Stimulated activated CD4-positive, alpha-beta T cell treated with anti-CD3 and anti-CD28 coated beads, Interleukin-12 subunit alpha, Interleukin-12 subunit beta, amount 100 ng/mL, for 48 hours (primary cell): ENCODE measurements at regions not wholly inside any gene's neighbourhood (a gene's known extent, or its start where the extent isn't known, plus 50 kb on each side); places are given as distances from the start of the nearest gene placed in this dataset.

Source experiments
- DNase-seq, 3 donors: peaks; one replicate each; pipeline ENCODE4 v3.0.0-alpha.2; 2020; ENCODE audit warnings: low read depth in 2 of 3, low spot score in 1 of 3

DNA sequence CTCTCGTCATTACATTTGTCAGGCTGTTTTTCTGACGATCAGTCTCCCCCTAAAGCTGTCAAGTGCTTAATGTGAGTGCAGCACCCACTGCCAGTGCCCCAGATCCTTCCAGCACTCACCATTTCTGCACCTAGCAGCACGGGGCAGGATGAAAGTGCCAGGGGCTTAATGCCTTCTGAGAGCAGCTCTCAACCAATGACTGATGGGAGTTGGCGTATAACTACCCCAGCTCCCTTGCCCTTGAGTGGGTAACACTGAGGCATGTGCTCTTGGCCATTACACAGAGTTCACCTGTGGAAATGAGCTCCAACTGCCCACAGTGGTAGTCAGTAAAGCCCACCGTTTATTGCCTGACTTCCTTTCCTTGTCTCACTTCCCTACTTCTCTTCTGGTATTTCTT, 226.2 kb upstream of the BCOR start:
- no peak for DNase-seq

DNA sequence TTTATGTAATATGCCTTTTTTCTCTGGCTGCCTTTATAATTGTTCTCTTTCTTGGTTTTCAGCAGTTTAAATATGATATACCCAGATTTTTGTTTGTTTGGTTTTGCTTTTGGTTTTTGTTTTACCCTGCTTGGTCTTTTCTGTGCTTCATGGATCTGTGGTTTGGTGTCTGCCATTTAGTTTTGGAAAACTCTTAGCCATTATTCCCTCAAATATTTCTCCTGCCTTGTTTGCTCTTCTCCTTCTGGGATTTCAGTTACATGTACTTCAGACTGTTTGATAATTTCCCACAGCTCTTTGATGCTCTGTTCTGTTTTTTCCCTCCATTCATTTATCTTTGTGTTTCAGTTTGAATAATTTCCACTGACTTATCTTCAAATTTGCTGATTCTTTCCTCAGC, 223.1 kb upstream of the BCOR start:
- DNase-seq: no peak

DNA sequence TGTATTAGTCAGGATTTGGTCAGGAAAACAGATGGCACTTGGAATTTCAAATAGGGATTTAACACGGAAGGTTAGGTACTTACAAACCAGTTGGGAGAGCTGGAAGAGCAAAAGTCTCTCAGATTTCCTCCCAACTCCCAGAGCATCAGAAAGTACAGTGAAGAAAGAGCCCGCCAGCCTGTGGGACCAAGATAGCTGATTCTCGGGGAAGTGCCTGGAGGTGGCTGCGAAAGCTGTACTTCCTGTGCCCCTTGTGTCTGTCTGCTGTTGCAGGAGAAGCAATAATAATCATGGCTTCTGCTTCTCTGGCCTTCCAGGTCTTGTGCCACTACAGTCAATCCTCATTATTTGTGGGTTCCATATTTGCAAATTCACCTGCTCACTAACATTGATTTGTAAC, 221.0 kb upstream of the BCOR start:
- DNase-seq: no peak

DNA sequence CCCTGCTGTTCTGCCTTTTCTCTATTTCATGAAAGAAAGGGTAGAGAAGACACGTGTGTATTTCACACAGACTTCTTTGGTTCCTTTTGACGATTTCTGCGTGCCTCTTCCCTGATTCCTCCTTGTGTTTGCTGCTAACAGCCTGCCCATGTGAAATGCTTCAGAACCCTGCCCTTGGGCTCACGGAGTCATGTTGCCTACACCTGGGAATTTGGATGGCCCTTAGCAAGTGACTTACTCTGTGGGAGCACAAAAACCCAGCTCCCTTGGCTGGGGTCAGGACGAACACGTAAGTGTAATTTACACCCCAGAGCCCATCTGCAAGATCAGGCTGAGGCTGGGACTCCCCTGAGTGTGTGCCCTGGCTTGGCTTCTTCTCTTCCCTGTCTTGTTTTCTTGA, 220.3 kb upstream of the BCOR start:
- DNase-seq: no peak

- DNase-seq: no peak
Measured at GRCh38 chrX:40316502-40316901, 218.7 kb upstream of the BCOR start.

DNA sequence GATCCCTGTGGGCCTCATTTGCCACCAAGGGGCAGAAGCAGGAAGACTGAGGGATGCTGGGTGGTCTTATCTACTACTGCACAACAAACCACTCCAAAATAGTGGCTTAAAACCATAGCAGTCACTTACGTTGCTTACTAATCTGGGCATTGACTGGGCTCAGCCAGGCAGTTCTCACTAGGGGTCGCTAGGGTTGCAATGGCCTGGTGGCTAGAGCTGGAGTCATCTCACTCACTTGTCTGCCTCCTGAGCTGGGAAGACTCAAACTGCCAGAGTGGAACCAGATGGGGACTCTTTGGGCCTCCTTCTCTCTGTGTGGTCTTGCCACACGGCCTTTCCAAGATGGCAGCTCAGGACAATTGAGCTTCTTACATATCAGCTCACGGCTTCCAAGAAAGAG, 216.3 kb upstream of the BCOR start:
- no peak for DNase-seq

DNA sequence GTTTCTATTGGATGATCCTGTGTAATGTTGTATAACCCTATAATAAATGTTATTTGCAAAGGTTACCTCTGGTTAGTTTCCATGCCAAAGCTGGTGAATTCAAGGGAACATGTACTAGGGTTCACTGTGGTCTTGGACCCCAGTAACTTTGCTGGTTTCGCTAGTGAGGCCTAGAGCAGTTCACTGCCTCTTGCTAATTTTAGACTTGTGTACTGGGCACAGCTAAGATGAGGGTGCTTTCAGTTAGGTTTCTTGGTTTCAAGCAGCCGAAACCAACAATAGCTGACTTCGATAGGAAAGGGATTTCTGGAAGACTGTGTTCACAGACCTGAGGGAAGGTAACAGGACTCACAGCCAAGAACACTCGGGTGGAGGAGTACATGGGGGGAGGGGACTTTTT, 215.5 kb upstream of the BCOR start:
- DNase-seq: no peak

- no peak for DNase-seq
Measured at GRCh38 chrX:40310447-40310846, 212.7 kb upstream of the BCOR start.

DNA sequence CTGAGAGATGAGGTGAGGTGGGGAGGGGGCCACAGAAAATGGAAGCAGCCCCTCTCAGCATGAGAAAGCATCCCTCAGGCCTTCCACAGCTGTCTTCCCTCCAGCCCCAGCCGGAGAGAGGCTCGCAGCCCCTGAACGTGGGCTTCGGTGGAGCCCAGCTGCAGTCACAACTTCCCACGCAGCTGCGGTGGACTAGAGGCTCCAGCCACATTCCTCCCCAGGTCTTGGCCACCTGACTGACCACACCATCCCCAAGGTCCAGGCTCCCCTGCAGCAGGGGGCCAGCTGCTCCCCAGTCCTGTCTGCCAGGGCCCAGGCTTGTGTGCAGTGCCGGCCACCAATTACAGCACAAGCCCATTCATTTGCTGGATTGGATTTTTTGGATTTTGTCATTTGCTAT, 212.3 kb upstream of the BCOR start:
- no peak for DNase-seq

- DNase-seq: no peak
Measured at GRCh38 chrX:40307871-40308270, 210.1 kb upstream of the BCOR start.

- DNase-seq: no peak
Measured at GRCh38 chrX:40304115-40304514, 206.4 kb upstream of the BCOR start.

GRCh38 chrX:40303256-40304077, 205.7 kb upstream of the BCOR start:
- no peak for DNase-seq

- no peak for DNase-seq
Measured at GRCh38 chrX:40300286-40300890, 202.6 kb upstream of the BCOR start.

DNA sequence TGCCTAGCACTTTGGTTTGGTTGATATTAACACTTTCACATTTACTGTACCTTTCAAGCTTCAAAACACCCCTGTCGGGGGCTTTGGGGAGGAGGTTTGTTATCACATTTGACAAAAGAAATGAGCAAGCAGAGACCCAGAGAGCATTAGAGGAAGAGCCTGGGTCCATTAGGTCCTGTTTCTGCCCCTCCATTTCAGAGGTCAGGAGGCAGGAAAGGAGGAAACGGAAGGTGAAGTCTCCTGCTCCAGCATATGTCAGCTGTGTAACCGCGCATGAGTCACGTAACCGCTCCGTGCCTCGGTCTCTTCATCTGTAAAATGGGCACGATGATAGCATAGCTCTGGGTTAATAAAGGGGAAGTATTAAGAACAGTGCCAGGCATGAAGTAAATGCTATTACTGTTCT, 201.9 kb upstream of the BCOR start:
- no peak for DNase-seq

DNA sequence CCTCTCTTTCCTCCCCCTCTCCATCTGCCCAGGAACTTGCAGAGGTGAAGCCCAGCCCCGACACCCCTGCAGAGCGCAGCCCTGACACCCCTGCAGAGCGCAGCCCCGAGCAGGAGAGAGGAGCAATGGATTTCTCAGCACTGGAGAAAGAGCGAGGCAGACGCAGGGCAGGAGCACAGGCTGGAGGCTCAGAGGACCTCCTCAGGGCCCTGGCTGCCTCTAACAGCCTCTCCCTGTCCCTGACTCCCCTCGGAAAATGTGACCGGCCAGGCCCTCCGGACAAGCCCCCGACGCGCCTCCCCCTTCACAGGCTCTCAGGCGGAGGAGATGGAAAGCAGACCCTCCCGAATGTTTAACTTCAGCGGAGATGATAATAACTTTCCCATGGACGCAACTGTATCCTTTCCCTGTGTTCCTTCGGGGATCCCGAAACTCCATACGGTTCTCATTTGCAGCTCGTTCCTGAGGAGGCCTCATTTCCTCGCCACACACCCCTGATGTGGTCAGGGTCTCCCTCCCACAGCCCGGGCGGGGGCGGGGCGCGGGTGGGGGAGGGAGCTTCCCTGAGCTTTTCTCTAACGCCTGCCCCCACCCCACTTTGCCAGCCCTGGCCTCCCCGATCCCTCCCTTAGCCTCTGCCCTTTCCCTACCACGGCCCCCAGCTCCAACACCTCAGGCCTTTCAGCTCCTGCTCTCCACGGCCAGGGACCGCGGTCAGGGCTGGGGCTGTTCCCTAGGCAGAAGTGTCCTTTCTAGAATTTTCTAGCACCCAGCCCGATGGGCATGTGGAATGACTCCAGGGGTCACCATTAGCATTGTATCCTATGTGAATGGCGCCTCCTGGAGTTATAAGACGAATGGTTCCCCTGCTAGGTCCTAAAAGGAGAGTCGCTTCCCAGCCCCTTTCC, 201.1 kb upstream of the BCOR start:
- DNase-seq: no peak

DNA sequence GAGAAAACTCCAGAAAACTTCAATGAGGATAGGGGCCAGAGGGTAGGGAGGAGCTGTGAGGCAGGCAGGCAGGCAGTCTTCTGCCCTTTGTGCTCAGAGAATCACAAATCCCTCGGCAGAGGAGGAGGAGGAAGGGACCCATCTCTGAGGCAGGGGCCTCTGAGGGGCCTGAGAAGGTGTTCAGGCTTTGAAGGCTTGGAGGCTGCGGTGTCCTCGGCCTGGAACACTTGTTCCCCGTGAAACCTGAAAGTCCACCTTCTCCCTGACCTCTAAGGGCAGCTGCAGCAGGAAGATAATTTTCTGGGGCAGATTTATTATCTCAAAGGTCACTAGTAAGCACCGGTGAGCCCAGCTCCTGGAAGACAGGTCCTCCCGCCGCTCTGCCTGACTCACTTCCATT, 200.3 kb upstream of the BCOR start:
- DNase-seq: no peak

- DNase-seq: no peak
Measured at GRCh38 chrX:40291553-40291952, 193.8 kb upstream of the BCOR start.

GRCh38 chrX:40290517-40290916, 192.8 kb upstream of the BCOR start:
- DNase-seq: no peak

- no peak for DNase-seq
Measured at GRCh38 chrX:40285876-40286275, 188.1 kb upstream of the BCOR start.

DNA sequence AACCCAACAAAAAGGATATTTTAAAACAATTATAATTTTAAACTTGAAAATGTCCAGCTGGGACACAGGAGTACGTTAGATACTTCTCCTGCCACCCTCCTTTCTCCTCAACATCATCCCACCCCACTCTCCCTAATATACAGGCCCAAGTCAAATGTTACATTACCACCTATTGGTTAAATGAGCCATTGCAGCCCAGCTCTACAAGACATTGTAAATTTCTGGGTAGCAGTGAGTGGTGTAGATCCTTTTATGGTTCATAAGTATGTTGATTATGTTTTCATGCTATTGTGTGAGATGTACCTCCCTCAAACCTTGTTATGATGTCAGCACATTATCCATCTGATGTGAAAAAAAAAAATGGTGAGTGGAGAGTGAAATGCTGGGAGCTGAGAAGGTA, 187.1 kb upstream of the BCOR start:
- no peak for DNase-seq

GRCh38 chrX:40283981-40284380, 186.2 kb upstream of the BCOR start:
- no peak for DNase-seq
